GM06990 (cell line): ENCODE measurements at regions not wholly inside any gene's neighbourhood (a gene's known extent, or its start where the extent isn't known, plus 50 kb on each side); places are given as distances from the start of the nearest gene placed in this dataset.

Experiments used
- DNase-seq: peaks from one replicate; pipeline ENCODE4 v3.0.0-alpha.2; 2011; ENCODE audit not compliant: insufficient read length; ENCODE audit errors: extremely low read depth
- H3K27me3 ChIP-seq: replicated peaks from 2 replicates; pipeline ENCODE4 v1.6.0; 2011; ENCODE audit warnings: low read length; ENCODE audit not compliant: control insufficient read depth, insufficient read depth
- H3K36me3 ChIP-seq: 2 replicates; pipeline ENCODE4 v1.5.1; 2011; ENCODE audit warnings: low read length; ENCODE audit not compliant: control insufficient read depth, insufficient read depth
- H3K4me3 ChIP-seq: replicated peaks from 2 replicates; pipeline ENCODE4 v1.5.1; 2011; ENCODE audit warnings: low read depth, mild to moderate bottlenecking, control low read depth, low read length
- TF ChIP-seq, protein P1 (sequence below): IDR thresholded peaks from 2 replicates; pipeline ENCODE4 v1.5.1; 2011; ENCODE audit warnings: low read length, control low read depth, mild to moderate bottlenecking, inconsistent platforms; ENCODE audit not compliant: insufficient read depth, poor library complexity, severe bottlenecking

DNA sequence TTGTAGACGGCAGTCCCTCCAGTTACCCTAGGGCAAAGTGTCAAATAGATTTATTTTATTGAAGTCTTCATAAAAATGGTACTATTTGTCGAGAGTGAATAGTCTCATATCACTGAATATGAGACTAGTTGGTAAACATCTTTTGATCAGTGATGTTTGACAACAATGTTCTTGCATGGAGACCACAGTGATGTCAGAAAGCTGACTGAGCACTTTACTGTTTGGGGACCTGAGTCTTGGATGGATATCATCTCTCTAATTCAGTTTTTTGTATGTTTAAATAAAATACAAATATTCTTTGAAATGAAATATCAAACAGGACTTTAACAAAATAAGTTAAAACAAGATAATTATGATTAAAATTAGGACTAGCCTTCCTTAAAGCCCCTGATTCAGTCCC lies 1315.4 kb upstream of the NRXN1 start:
- no peak for DNase-seq
- H3K4me3 ChIP-seq: no peak overlapping the region
- TF ChIP-seq, protein P1, sequence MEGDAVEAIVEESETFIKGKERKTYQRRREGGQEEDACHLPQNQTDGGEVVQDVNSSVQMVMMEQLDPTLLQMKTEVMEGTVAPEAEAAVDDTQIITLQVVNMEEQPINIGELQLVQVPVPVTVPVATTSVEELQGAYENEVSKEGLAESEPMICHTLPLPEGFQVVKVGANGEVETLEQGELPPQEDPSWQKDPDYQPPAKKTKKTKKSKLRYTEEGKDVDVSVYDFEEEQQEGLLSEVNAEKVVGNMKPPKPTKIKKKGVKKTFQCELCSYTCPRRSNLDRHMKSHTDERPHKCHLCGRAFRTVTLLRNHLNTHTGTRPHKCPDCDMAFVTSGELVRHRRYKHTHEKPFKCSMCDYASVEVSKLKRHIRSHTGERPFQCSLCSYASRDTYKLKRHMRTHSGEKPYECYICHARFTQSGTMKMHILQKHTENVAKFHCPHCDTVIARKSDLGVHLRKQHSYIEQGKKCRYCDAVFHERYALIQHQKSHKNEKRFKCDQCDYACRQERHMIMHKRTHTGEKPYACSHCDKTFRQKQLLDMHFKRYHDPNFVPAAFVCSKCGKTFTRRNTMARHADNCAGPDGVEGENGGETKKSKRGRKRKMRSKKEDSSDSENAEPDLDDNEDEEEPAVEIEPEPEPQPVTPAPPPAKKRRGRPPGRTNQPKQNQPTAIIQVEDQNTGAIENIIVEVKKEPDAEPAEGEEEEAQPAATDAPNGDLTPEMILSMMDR: no peak
- no peaks in the 10 kb centered on the region for H3K27me3 ChIP-seq
- H3K36me3 ChIP-seq: no peaks in the 10 kb centered on the region

DNA sequence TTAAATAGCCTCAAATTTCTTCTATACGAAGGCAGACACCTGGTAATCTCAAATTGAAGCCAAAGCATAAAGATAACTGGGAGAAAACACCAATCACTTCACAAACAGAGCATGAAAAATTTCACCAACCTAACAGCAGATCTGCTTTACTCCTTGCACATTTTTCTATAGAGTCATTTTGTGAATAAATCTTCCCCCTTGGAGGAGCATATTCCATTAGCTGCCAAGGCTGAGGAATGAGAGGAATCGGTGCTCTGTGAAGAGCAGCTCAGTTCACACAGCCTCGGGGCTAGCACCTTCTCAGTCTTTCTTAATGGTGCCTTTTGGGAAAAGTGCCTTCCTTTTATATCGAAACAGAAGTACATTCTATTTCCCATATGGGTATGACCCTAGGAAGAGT lies 1313.7 kb upstream of the NRXN1 start:
- no peak for DNase-seq
- Histone ChIP-seq H3K4me3 (no peak overlapping the region), H3K27me3 (no peaks in the 10 kb centered on the region), H3K36me3 (no peaks in the 10 kb centered on the region)
- TF ChIP-seq, protein P1: no peak

DNA sequence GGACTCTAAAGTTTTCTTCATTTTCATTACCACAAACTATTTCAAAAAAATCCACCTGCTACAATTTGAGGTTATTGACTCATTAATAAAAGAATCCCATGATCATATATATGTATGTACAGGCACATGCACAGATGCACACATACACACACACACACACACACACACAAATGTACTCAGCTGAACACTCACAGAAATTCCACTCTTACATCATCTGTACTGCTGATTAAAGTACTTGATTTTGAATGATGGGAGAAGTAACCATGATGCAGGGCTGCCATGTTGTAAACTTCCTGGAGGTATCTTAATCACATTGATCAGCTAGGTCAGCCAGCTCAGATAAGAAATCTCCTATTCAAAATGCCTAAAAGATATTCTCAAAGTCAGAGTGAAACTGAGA lies 1313.2 kb upstream of the NRXN1 start:
- no peaks in the 10 kb centered on the region for H3K36me3 ChIP-seq
- no peaks in the 10 kb centered on the region for H3K27me3 ChIP-seq
- TF ChIP-seq, protein P1: no peak
- no peak overlapping the region for H3K4me3 ChIP-seq
- no peak for DNase-seq

DNA sequence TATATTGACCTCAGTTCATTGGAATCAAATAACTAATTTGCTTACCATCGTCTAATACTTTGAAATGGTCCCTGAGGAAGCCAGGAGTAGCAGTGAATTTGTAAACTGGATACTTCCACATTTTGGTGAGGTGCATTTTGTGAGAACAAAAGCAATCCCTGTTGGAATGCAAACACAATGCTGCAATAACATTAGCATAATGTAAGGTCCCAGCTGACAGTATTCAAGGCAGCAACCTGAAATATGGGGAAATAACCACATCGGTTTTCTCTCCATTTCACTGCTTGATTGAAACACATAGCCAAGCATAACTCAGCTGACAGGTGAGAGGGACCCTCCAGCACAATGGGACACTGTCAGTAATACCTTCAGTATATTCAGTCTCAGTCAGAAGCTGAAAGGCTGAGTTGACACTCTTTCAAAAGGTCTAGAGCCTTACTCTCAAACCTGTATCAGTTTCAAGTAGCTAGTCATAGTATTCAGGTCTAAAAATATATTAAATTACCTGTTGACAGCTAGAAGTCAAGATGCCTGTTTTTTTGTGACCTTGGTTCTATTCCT lies 1311.9 kb upstream of the NRXN1 start:
- H3K36me3 ChIP-seq: no peaks in the 10 kb centered on the region
- TF ChIP-seq, protein P1: no peak
- DNase-seq: no peak
- H3K4me3 ChIP-seq: no peak overlapping the region
- H3K27me3 ChIP-seq: no peaks in the 10 kb centered on the region

DNA sequence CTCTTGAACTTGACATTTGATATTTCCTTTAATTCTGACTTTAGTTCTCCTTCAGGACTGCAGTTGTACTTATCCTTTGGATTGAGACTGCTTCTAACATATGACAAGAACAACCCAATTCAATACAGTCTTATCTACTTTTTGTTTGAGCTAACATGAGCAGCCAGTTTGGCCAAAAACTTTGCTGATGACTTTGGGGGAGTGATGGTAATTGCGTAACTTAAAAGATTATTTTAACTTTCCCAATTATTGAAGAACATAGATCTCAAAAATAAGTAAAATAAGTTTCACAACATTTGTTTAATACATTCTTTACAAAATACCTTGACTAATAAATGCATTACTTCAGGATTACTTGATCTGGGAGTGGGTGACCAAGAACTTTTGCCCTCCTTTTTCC lies 1311.1 kb upstream of the NRXN1 start:
- no peak overlapping the region for H3K4me3 ChIP-seq
- H3K27me3 ChIP-seq: no peaks in the 10 kb centered on the region
- H3K36me3 ChIP-seq: no peaks in the 10 kb centered on the region
- no peak for DNase-seq
- TF ChIP-seq, protein P1: no peak

DNA sequence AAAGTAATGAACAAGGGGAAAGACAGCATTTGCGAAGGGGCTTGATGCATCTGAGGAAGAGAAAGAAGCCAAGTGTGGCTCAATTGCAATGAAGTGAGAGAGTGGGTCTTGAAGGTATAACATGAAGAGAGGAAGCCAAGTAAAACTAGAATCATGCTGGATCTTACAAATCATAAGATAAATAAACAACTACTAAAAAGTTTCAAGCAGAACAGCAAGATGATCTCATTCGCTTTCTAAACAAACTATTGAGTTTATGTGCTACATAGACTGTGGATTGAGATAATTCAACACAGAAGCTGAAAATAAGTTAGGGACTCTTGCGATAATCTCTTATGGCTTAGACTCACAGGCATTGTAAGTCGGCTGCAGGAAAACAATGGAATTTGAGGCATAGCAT lies 1310.5 kb upstream of the NRXN1 start:
- Histone ChIP-seq H3K27me3 (no peaks in the 10 kb centered on the region), H3K4me3 (no peak overlapping the region), H3K36me3 (no peaks in the 10 kb centered on the region)
- DNase-seq: no peak
- TF ChIP-seq, protein P1: no peak
